ENCODE measurements at regions not wholly inside any gene's neighbourhood (a gene's known extent, or its start where the extent isn't known, plus 50 kb on each side); places are given as distances from the start of the nearest gene placed in this dataset.

DNA sequence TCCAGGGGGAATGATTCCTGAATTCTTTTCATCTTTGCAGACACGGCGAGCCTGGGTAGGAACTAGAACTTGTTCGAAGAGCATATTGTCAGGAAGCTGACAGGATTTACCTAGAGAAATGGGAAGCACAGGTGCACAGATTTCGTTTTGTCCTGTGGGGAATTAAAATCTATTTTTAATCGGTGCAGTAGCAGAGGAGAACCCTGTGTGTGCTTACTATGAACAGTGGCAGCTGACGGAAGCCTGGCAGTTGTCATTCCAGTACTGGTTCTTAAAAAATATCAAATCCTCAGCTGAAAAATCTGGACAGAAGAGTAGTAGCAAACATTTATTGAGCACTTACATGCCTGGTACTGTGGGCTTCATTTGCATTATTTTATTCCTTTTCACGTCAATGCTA lies 609.0 kb downstream of the QKI start:
- ChIA-PET CTCF (no interaction called here), POLR2A (ENCODE audit: unreplicated experiment) (no interaction called here)
- no peaks in the 10 kb centered on the region for H3K9me1 ChIP-seq (ENCODE audit: insufficient read depth, low read length)
- no peak overlapping the region for H3K4me2 ChIP-seq (ENCODE audit: low read depth, low read length)
- no peak overlapping the region for H2BK20ac ChIP-seq (ENCODE audit: low read depth, low read length)
- no TSS peak for BruUV-seq (replicated peaks)
- intact Hi-C loops (cut with micrococcal nuclease) (no loop called here), dilution Hi-C loops (cut with HindIII; ENCODE audit: low sequenced_read_pairs, unreplicated experiment) (no loop called here), in situ Hi-C loops (cut with MboI; ENCODE audit: low sequenced_read_pairs) (no loop called here)
- no peaks in the 10 kb centered on the region for H3K4me1 ChIP-seq (ENCODE audit: control insufficient read depth, insufficient read depth, low read length)
- no peak overlapping the region for H3K18ac ChIP-seq (ENCODE audit: low read depth, low read length)
- no peak overlapping the region for H3K23ac ChIP-seq (ENCODE audit: low read depth, low read length)
- no peak overlapping the region for H3K9ac ChIP-seq (ENCODE audit: low read depth, low read length)
- no peak overlapping the region for H2BK15ac ChIP-seq (ENCODE audit: low read depth, low read length)
- no peaks in the 10 kb centered on the region for H3K36me3 ChIP-seq (ENCODE audit: control insufficient read depth, insufficient read depth, low read length)
- no peak overlapping the region for H3K4ac ChIP-seq (ENCODE audit: low read depth, low read length)
- no peaks in the 10 kb centered on the region for H3K79me1 ChIP-seq (ENCODE audit: low read depth in 1 of 2, low read length in 2 of 2)
- H3K9me3 ChIP-seq (ENCODE audit: control insufficient read depth, insufficient read depth, low read length) = peaks cover 15% of the 10 kb centered on the region
- WGBS, 2 experiments (ENCODE audit: extremely low coverage in 2 of 2, insufficient read length in 1 of 2) = no CpG with 5 or more reads among the region's 7 CpGs
- H2AK5ac ChIP-seq (ENCODE audit: low read depth, low read length) = no peak overlapping the region
- no peak overlapping the region for H2BK120ac ChIP-seq (ENCODE audit: low read depth, low read length)
- H4K91ac ChIP-seq (ENCODE audit: insufficient read depth, low read depth, low read length) = no peak overlapping the region
- H3K4me3 ChIP-seq (ENCODE audit: insufficient read depth, low read depth, low read length) = no peak overlapping the region
- ATAC-seq (ENCODE audit: low read depth) (no peak), DNase-seq (no peak)
- H2AK9ac ChIP-seq (replicated peaks; ENCODE audit: low read depth, low read length, poor library complexity) = no peak overlapping the region
- TF ChIP-seq CHD1 (IDR thresholded peaks at IDR 0.05; ENCODE audit: low read depth, low read length) (no peak), CEBPB (IDR thresholded peaks at IDR 0.05; ENCODE audit: low read depth, low read length) (no peak), RFX5 (IDR thresholded peaks at IDR 0.05; ENCODE audit: low read depth, low read length) (no peak), FOS (IDR thresholded peaks at IDR 0.05; ENCODE audit: low read depth, low read length) (no peak), MXI1 (IDR thresholded peaks at IDR 0.05; ENCODE audit: borderline replicate concordance, low read depth, low read length) (no peak), POLR2A (IDR thresholded peaks at IDR 0.05; ENCODE audit: low read depth, low read length) (no peak), NFE2L2 (IDR thresholded peaks at IDR 0.05; ENCODE audit: low read depth, low read length) (no peak), MAFK (IDR thresholded peaks at IDR 0.05; ENCODE audit: low read depth, low read length) (no peak), BHLHE40 (IDR thresholded peaks at IDR 0.05; ENCODE audit: low read depth, low read length) (no peak), RAD21 (IDR thresholded peaks at IDR 0.05; ENCODE audit: low read length) (no peak), MAZ (IDR thresholded peaks at IDR 0.05; ENCODE audit: borderline replicate concordance, low read depth, low read length) (no peak), RCOR1 (IDR thresholded peaks at IDR 0.05; ENCODE audit: insufficient replicate concordance, low read length) (no peak), SMC3 (IDR thresholded peaks at IDR 0.05; ENCODE audit: low read depth, low read length) (no peak)
- TF ChIP-seq, protein P1, sequence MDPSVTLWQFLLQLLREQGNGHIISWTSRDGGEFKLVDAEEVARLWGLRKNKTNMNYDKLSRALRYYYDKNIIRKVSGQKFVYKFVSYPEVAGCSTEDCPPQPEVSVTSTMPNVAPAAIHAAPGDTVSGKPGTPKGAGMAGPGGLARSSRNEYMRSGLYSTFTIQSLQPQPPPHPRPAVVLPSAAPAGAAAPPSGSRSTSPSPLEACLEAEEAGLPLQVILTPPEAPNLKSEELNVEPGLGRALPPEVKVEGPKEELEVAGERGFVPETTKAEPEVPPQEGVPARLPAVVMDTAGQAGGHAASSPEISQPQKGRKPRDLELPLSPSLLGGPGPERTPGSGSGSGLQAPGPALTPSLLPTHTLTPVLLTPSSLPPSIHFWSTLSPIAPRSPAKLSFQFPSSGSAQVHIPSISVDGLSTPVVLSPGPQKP (IDR thresholded peaks at IDR 0.05; ENCODE audit: borderline replicate concordance, low read depth, low read length) = no peak
- TF ChIP-seq, protein P2, sequence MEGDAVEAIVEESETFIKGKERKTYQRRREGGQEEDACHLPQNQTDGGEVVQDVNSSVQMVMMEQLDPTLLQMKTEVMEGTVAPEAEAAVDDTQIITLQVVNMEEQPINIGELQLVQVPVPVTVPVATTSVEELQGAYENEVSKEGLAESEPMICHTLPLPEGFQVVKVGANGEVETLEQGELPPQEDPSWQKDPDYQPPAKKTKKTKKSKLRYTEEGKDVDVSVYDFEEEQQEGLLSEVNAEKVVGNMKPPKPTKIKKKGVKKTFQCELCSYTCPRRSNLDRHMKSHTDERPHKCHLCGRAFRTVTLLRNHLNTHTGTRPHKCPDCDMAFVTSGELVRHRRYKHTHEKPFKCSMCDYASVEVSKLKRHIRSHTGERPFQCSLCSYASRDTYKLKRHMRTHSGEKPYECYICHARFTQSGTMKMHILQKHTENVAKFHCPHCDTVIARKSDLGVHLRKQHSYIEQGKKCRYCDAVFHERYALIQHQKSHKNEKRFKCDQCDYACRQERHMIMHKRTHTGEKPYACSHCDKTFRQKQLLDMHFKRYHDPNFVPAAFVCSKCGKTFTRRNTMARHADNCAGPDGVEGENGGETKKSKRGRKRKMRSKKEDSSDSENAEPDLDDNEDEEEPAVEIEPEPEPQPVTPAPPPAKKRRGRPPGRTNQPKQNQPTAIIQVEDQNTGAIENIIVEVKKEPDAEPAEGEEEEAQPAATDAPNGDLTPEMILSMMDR (conservative IDR thresholded peaks at IDR 0.05; ENCODE audit: low read depth, low read length) = no peak
- TF ChIP-seq, protein P3, sequence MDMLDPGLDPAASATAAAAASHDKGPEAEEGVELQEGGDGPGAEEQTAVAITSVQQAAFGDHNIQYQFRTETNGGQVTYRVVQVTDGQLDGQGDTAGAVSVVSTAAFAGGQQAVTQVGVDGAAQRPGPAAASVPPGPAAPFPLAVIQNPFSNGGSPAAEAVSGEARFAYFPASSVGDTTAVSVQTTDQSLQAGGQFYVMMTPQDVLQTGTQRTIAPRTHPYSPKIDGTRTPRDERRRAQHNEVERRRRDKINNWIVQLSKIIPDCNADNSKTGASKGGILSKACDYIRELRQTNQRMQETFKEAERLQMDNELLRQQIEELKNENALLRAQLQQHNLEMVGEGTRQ (IDR thresholded peaks at IDR 0.05; ENCODE audit: low read depth, low read length) = no peak
- no peaks in the 10 kb centered on the region for H4K20me1 ChIP-seq (ENCODE audit: insufficient read depth, low read length)
- no peak overlapping the region for H3K14ac ChIP-seq (replicated peaks; ENCODE audit: low read depth, low read length)
- H3K56ac ChIP-seq (ENCODE audit: extremely low read depth, insufficient read depth, low read length) = no peak overlapping the region
- H2AFZ ChIP-seq (replicated peaks; ENCODE audit: low read length, poor library complexity) = no peak overlapping the region
- H3K27ac ChIP-seq (ENCODE audit: insufficient read depth, low read length) = no peak overlapping the region
- H4K5ac ChIP-seq (ENCODE audit: low read depth, low read length) = no peak overlapping the region
- no peak overlapping the region for H4K8ac ChIP-seq (ENCODE audit: low read depth in 2 of 2, low read length in 2 of 2)
- no peak overlapping the region for H2BK5ac ChIP-seq (ENCODE audit: low read depth, low read length, poor library complexity, severe bottlenecking)
- no peaks in the 10 kb centered on the region for H3K27me3 ChIP-seq (ENCODE audit: control insufficient read depth, insufficient read depth, low read length)

Data from IMR-90 (cell line).